WTC11 (cell line): ENCODE measurements at regions not wholly inside any gene's neighbourhood (a gene's known extent, or its start where the extent isn't known, plus 50 kb on each side); places are given as distances from the start of the nearest gene placed in this dataset.

Experiments
- ATAC-seq: fragments of 200-7000 bp; cut with Tn5 transposase; 2 replicates; pipeline ENCODE4 v1.10.0; 2021; ENCODE audit warnings: mild to moderate bottlenecking, moderate library complexity
- CTCF ChIA-PET: fragments of 300-600 bp; sonication (Branson Sonifier 250); formaldehyde crosslinking; loops from one replicate; lab custom pipeline; 2021; ENCODE audit warnings: antibody characterized with exemption; lab: Charles Lee
- POLR2A ChIA-PET: fragments of 350-600 bp; sonication (Branson Sonifier 250); formaldehyde crosslinking; loops from one replicate; lab custom pipeline; 2021; ENCODE audit warnings: antibody characterized with exemption; lab: Charles Lee
- DNase-seq: peaks from one replicate; pipeline ENCODE4 v3.0.0; 2021; ENCODE audit warnings: low spot score
- H3K27ac Mint-ChIP-seq: 2 replicates; pipeline ENCODE4 v1.8.0; 2021; ENCODE audit warnings: mixed read lengths
- H3K27me3 Mint-ChIP-seq: 2 replicates; pipeline ENCODE4 v1.8.0; 2021; ENCODE audit warnings: low read depth, mild to moderate bottlenecking, moderate library complexity, mixed read lengths
- H3K36me3 Mint-ChIP-seq: 2 replicates; pipeline ENCODE4 v1.8.0; 2021; ENCODE audit warnings: mixed read lengths
- H3K4me1 Mint-ChIP-seq: 2 replicates; pipeline ENCODE4 v1.8.0; 2022; ENCODE audit warnings: mixed read lengths
- H3K4me3 Mint-ChIP-seq: 2 replicates; pipeline ENCODE4 v1.8.0; 2021; ENCODE audit warnings: mild to moderate bottlenecking, moderate library complexity, mixed read lengths
- H3K9me3 Mint-ChIP-seq: 2 replicates; pipeline ENCODE4 v1.8.0; 2021; ENCODE audit warnings: mixed read lengths
- CREM ChIP-seq: sonication (generic); formaldehyde crosslinking; IDR thresholded peaks from 2 replicates; pipeline ENCODE4 v1.8.1; 2022; ENCODE audit warnings: mild to moderate bottlenecking, missing genetic modification reagents, moderate library complexity
- EMX1 ChIP-seq: fragments of 250-450 bp; sonication (Bioruptor Pico); IDR thresholded peaks from 2 replicates; pipeline ENCODE4 v1.8.0; 2021; ENCODE audit warnings: mild to moderate bottlenecking
- ESRRA ChIP-seq: sonication (generic); formaldehyde crosslinking; IDR thresholded peaks from 2 replicates; pipeline ENCODE4 v1.8.1; 2022; ENCODE audit warnings: mild to moderate bottlenecking, missing genetic modification reagents, borderline replicate concordance
- ETV6 ChIP-seq: sonication (generic); formaldehyde crosslinking; IDR thresholded peaks from 2 replicates; pipeline ENCODE4 v1.8.1; 2022; ENCODE audit warnings: mild to moderate bottlenecking, missing genetic modification reagents
- GTF2I ChIP-seq: fragments of 250-450 bp; sonication (Bioruptor Pico); conservative IDR thresholded peaks from 2 replicates; pipeline ENCODE4 v1.4.0; 2021; ENCODE audit warnings: mild to moderate bottlenecking
- KAT7 ChIP-seq: sonication (generic); formaldehyde crosslinking; IDR thresholded peaks from 2 replicates; pipeline ENCODE4 v1.8.1; 2023; ENCODE audit warnings: missing genetic modification reagents, mild to moderate bottlenecking, borderline replicate concordance
- NR2C2 ChIP-seq: sonication (generic); formaldehyde crosslinking; IDR thresholded peaks from 2 replicates; pipeline ENCODE4 v1.8.0; 2022; ENCODE audit warnings: mild to moderate bottlenecking, missing genetic modification reagents
- SMAD3 ChIP-seq: sonication (generic); formaldehyde crosslinking; IDR thresholded peaks from 2 replicates; pipeline ENCODE4 v1.8.0; 2022; ENCODE audit warnings: missing genetic modification reagents, mild to moderate bottlenecking, borderline replicate concordance
- ZBTB21 ChIP-seq: sonication (generic); formaldehyde crosslinking; IDR thresholded peaks from 2 replicates; pipeline ENCODE4 v1.8.1; 2023; ENCODE audit warnings: mild to moderate bottlenecking, missing genetic modification reagents, borderline replicate concordance
- TF ChIP-seq, protein P1 (sequence below): sonication (generic); formaldehyde crosslinking; IDR thresholded peaks from 2 replicates; pipeline ENCODE4 v1.8.0; 2022; ENCODE audit warnings: missing genetic modification reagents
- TF ChIP-seq, protein P2 (sequence below): sonication (generic); formaldehyde crosslinking; IDR thresholded peaks from 2 replicates; pipeline ENCODE4 v1.8.1; 2023; ENCODE audit warnings: mild to moderate bottlenecking, missing genetic modification reagents
- TF ChIP-seq, protein P3 (sequence below): sonication (generic); formaldehyde crosslinking; IDR thresholded peaks from 2 replicates; pipeline ENCODE4 v1.8.1; 2022; ENCODE audit warnings: low read depth, mild to moderate bottlenecking, moderate library complexity, missing genetic modification reagents, borderline replicate concordance
- TF ChIP-seq, protein P4 (sequence below): fragments of 250-450 bp; sonication (Bioruptor Pico); conservative IDR thresholded peaks from 2 replicates; pipeline ENCODE4 v1.9.0; 2021; ENCODE audit warnings: mild to moderate bottlenecking
- TF ChIP-seq, protein P5 (sequence below): sonication (generic); formaldehyde crosslinking; IDR thresholded peaks from 2 replicates; pipeline ENCODE4 v1.8.1; 2023; ENCODE audit warnings: mild to moderate bottlenecking, missing genetic modification reagents
- TF ChIP-seq, protein P6 (sequence below): sonication (generic); formaldehyde crosslinking; IDR thresholded peaks from 2 replicates; pipeline ENCODE4 v1.8.0; 2022; ENCODE audit warnings: mild to moderate bottlenecking, missing genetic modification reagents
- TF ChIP-seq, protein P7 (sequence below): sonication (generic); formaldehyde crosslinking; IDR thresholded peaks from 2 replicates; pipeline ENCODE4 v1.8.1; 2023; ENCODE audit warnings: mild to moderate bottlenecking, missing genetic modification reagents, moderate library complexity
- TF ChIP-seq, protein P8 (sequence below): sonication (generic); formaldehyde crosslinking; IDR thresholded peaks from 2 replicates; pipeline ENCODE4 v1.8.0; 2023; ENCODE audit warnings: missing genetic modification reagents, mild to moderate bottlenecking, borderline replicate concordance
- TF ChIP-seq, protein P9 (sequence below): sonication (generic); formaldehyde crosslinking; conservative IDR thresholded peaks from 2 replicates; pipeline ENCODE4 v1.8.1; 2022; ENCODE audit warnings: mild to moderate bottlenecking, missing genetic modification reagents

DNA sequence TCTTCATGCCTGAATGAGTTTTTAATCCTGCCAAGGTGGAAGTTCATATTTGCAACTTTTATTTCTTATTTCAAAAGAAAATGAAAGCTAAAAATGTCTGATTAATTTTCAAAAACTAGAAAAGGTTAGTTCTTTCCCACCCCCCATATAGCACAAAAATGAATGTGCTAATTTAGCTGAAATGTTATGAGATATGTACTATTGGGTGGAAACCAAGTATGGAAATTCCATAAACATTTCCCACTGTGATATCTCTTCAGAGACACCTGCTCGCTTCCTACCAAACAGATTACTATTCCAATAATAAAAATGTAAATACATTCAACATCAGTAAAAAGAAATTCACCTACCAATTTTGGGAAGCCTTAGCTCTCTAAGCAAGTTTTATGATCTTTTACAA lies 678.6 kb upstream of the ID4 start (continued):
- TF ChIP-seq ETV6 = no peak
- TF ChIP-seq, protein P1, sequence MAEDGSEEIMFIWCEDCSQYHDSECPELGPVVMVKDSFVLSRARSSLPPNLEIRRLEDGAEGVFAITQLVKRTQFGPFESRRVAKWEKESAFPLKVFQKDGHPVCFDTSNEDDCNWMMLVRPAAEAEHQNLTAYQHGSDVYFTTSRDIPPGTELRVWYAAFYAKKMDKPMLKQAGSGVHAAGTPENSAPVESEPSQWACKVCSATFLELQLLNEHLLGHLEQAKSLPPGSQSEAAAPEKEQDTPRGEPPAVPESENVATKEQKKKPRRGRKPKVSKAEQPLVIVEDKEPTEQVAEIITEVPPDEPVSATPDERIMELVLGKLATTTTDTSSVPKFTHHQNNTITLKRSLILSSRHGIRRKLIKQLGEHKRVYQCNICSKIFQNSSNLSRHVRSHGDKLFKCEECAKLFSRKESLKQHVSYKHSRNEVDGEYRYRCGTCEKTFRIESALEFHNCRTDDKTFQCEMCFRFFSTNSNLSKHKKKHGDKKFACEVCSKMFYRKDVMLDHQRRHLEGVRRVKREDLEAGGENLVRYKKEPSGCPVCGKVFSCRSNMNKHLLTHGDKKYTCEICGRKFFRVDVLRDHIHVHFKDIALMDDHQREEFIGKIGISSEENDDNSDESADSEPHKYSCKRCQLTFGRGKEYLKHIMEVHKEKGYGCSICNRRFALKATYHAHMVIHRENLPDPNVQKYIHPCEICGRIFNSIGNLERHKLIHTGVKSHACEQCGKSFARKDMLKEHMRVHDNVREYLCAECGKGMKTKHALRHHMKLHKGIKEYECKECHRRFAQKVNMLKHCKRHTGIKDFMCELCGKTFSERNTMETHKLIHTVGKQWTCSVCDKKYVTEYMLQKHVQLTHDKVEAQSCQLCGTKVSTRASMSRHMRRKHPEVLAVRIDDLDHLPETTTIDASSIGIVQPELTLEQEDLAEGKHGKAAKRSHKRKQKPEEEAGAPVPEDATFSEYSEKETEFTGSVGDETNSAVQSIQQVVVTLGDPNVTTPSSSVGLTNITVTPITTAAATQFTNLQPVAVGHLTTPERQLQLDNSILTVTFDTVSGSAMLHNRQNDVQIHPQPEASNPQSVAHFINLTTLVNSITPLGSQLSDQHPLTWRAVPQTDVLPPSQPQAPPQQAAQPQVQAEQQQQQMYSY (CRISPR knock-in tag) = no peak
- no peak for TF ChIP-seq NR2C2 (CRISPR knock-in tag)
- TF ChIP-seq, protein P2, sequence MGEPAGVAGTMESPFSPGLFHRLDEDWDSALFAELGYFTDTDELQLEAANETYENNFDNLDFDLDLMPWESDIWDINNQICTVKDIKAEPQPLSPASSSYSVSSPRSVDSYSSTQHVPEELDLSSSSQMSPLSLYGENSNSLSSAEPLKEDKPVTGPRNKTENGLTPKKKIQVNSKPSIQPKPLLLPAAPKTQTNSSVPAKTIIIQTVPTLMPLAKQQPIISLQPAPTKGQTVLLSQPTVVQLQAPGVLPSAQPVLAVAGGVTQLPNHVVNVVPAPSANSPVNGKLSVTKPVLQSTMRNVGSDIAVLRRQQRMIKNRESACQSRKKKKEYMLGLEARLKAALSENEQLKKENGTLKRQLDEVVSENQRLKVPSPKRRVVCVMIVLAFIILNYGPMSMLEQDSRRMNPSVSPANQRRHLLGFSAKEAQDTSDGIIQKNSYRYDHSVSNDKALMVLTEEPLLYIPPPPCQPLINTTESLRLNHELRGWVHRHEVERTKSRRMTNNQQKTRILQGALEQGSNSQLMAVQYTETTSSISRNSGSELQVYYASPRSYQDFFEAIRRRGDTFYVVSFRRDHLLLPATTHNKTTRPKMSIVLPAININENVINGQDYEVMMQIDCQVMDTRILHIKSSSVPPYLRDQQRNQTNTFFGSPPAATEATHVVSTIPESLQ = no peak
- TF ChIP-seq, protein P3, sequence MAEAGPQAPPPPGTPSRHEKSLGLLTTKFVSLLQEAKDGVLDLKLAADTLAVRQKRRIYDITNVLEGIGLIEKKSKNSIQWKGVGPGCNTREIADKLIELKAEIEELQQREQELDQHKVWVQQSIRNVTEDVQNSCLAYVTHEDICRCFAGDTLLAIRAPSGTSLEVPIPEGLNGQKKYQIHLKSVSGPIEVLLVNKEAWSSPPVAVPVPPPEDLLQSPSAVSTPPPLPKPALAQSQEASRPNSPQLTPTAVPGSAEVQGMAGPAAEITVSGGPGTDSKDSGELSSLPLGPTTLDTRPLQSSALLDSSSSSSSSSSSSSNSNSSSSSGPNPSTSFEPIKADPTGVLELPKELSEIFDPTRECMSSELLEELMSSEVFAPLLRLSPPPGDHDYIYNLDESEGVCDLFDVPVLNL (CRISPR knock-in tag) = no peak
- TF ChIP-seq, protein P4, sequence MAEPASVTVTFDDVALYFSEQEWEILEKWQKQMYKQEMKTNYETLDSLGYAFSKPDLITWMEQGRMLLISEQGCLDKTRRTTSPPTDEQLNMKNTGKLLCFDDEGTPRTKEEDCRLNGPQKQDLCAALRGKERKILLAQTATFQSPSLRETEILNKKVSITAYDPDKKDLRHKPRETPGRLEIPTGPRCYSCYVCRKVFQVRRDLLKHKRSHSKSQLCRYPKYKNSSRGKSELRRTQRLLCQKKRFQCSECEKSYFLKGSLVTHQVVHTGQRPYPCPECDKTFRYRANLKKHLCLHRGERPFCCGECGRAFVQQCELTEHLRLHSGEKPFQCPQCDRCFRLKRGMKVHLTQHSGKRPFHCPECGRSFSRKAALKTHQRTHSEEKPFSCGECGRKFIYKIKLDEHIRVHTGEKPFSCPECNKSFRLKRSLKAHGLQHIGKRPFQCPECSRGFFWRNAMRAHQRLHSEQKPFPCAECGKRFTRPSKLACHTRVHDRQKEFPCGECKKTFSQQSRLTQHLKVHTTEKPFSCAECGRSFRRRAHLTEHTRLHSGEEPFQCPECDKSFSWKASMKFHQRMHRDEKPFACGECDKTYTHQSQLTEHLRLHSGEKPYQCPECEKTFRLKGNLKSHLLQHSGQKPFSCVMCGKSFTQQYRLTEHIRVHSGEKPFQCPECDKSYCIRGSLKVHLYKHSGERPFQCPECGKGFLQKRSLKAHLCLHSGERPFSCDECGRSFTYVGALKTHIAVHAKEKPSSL (CRISPR knock-in tag) = no peak
- TF ChIP-seq, protein P5, sequence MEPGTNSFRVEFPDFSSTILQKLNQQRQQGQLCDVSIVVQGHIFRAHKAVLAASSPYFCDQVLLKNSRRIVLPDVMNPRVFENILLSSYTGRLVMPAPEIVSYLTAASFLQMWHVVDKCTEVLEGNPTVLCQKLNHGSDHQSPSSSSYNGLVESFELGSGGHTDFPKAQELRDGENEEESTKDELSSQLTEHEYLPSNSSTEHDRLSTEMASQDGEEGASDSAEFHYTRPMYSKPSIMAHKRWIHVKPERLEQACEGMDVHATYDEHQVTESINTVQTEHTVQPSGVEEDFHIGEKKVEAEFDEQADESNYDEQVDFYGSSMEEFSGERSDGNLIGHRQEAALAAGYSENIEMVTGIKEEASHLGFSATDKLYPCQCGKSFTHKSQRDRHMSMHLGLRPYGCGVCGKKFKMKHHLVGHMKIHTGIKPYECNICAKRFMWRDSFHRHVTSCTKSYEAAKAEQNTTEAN = no peak
- TF ChIP-seq ZBTB21 = no peak
- no peak for TF ChIP-seq ESRRA
- TF ChIP-seq EMX1 (CRISPR knock-in tag) = no peak
- no peak for TF ChIP-seq SMAD3 (CRISPR knock-in tag)

DNA sequence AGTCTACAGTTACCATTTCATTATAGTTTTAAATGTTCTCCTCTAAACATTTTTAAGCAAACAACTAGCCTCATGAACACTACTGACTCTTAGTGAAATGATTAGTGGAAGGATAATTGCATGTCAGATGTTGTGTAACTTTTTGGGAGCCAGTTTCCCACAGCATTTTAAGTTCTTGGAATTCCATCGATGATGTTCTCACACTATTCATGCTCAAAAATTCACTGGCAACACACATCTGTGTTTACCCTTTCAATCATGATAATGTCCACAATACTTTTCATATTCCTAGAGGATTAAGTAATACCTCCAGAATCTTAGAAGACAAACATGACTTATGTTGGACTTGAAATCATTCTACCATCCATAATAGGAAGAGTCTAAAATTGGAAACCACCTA lies 678.1 kb upstream of the ID4 start:
- Mint-ChIP-seq H3K36me3 (no peaks in the 10 kb centered on the region), H3K27me3 (no peaks in the 10 kb centered on the region), H3K27ac (no peak overlapping the region), H3K9me3 (no peaks in the 10 kb centered on the region), H3K4me1 (peaks cover 7% of the 10 kb centered on the region; the same call in 1 of the 2 replicates), H3K4me3 (no peak overlapping the region)
- ATAC-seq (no peak), DNase-seq (no peak)
- CTCF ChIA-PET = no interaction called here
- POLR2A ChIA-PET = no interaction called here
- no peak for TF ChIP-seq CREM (CRISPR knock-in tag)
- TF ChIP-seq GTF2I = no peak
- TF ChIP-seq, protein P6, sequence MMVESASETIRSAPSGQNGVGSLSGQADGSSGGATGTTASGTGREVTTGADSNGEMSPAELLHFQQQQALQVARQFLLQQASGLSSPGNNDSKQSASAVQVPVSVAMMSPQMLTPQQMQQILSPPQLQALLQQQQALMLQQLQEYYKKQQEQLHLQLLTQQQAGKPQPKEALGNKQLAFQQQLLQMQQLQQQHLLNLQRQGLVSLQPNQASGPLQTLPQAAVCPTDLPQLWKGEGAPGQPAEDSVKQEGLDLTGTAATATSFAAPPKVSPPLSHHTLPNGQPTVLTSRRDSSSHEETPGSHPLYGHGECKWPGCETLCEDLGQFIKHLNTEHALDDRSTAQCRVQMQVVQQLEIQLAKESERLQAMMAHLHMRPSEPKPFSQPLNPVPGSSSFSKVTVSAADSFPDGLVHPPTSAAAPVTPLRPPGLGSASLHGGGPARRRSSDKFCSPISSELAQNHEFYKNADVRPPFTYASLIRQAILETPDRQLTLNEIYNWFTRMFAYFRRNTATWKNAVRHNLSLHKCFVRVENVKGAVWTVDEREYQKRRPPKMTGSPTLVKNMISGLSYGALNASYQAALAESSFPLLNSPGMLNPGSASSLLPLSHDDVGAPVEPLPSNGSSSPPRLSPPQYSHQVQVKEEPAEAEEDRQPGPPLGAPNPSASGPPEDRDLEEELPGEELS (CRISPR knock-in tag) = no peak
- TF ChIP-seq KAT7 (CRISPR knock-in tag) = no peak
- TF ChIP-seq, protein P7, sequence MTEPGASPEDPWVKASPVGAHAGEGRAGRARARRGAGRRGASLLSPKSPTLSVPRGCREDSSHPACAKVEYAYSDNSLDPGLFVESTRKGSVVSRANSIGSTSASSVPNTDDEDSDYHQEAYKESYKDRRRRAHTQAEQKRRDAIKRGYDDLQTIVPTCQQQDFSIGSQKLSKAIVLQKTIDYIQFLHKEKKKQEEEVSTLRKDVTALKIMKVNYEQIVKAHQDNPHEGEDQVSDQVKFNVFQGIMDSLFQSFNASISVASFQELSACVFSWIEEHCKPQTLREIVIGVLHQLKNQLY (CRISPR knock-in tag) = no peak
- TF ChIP-seq, protein P8, sequence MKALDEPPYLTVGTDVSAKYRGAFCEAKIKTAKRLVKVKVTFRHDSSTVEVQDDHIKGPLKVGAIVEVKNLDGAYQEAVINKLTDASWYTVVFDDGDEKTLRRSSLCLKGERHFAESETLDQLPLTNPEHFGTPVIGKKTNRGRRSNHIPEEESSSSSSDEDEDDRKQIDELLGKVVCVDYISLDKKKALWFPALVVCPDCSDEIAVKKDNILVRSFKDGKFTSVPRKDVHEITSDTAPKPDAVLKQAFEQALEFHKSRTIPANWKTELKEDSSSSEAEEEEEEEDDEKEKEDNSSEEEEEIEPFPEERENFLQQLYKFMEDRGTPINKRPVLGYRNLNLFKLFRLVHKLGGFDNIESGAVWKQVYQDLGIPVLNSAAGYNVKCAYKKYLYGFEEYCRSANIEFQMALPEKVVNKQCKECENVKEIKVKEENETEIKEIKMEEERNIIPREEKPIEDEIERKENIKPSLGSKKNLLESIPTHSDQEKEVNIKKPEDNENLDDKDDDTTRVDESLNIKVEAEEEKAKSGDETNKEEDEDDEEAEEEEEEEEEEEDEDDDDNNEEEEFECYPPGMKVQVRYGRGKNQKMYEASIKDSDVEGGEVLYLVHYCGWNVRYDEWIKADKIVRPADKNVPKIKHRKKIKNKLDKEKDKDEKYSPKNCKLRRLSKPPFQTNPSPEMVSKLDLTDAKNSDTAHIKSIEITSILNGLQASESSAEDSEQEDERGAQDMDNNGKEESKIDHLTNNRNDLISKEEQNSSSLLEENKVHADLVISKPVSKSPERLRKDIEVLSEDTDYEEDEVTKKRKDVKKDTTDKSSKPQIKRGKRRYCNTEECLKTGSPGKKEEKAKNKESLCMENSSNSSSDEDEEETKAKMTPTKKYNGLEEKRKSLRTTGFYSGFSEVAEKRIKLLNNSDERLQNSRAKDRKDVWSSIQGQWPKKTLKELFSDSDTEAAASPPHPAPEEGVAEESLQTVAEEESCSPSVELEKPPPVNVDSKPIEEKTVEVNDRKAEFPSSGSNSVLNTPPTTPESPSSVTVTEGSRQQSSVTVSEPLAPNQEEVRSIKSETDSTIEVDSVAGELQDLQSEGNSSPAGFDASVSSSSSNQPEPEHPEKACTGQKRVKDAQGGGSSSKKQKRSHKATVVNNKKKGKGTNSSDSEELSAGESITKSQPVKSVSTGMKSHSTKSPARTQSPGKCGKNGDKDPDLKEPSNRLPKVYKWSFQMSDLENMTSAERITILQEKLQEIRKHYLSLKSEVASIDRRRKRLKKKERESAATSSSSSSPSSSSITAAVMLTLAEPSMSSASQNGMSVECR (CRISPR knock-in tag) = no peak
- TF ChIP-seq, protein P9, sequence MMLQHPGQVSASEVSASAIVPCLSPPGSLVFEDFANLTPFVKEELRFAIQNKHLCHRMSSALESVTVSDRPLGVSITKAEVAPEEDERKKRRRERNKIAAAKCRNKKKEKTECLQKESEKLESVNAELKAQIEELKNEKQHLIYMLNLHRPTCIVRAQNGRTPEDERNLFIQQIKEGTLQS (CRISPR knock-in tag) = no peak
